ENCODE measurements at regions not wholly inside any gene's neighbourhood (a gene's known extent, or its start where the extent isn't known, plus 50 kb on each side); places are given as distances from the start of the nearest gene placed in this dataset.
"Not testable (repeated sequence)": the region's sequence is repeated elsewhere in the genome, so short reads cannot be mapped to it uniquely, and the experiment has no call there.

DNA sequence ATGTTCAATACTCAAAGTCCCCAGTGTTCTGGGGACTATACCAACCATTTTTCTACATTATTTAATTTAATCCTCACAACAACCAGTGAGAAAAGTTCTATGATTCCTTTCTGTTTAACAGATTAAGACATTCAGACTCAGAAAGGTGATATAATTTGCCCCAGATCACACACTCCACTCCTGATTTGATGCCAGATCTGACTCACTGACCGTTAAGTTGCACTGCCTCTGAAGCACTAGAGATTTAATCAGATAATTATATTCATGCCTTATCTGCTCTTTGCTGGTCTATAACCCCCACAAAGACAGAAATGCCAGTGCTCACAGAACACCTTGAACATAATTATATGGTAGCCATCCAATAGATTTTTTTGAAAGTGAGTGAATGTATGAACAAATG, 501.0 kb downstream of the IGSF11 start:
- TF ChIP-seq, protein P1, sequence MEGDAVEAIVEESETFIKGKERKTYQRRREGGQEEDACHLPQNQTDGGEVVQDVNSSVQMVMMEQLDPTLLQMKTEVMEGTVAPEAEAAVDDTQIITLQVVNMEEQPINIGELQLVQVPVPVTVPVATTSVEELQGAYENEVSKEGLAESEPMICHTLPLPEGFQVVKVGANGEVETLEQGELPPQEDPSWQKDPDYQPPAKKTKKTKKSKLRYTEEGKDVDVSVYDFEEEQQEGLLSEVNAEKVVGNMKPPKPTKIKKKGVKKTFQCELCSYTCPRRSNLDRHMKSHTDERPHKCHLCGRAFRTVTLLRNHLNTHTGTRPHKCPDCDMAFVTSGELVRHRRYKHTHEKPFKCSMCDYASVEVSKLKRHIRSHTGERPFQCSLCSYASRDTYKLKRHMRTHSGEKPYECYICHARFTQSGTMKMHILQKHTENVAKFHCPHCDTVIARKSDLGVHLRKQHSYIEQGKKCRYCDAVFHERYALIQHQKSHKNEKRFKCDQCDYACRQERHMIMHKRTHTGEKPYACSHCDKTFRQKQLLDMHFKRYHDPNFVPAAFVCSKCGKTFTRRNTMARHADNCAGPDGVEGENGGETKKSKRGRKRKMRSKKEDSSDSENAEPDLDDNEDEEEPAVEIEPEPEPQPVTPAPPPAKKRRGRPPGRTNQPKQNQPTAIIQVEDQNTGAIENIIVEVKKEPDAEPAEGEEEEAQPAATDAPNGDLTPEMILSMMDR (IDR thresholded peaks at IDR 0.05; ENCODE audit: low read depth, low read length): no peak
- H3K4me3 ChIP-seq (ENCODE audit: low read depth, low read length): no peak overlapping the region

DNA sequence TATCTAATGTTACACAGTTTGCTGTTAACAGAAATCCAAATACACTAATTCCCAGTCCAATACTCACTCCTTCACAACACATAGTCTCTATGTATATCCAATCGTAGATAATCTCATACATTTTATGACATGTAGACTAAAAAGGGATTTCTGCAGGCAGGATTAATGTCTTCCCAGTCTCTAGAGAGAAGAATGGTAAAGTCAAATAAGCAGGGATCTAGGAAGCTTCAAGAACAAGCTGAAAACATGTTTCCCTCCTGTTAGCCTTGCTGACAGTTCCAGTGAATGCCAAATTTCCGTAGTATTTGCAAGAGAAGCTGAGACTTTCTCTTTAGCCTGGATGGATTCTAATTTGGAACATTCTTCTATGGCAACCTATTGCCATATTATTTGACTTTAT, 500.1 kb downstream of the IGSF11 start:
- TF ChIP-seq, protein P1 (IDR thresholded peaks at IDR 0.05; ENCODE audit: low read depth, low read length): no peak

DNA sequence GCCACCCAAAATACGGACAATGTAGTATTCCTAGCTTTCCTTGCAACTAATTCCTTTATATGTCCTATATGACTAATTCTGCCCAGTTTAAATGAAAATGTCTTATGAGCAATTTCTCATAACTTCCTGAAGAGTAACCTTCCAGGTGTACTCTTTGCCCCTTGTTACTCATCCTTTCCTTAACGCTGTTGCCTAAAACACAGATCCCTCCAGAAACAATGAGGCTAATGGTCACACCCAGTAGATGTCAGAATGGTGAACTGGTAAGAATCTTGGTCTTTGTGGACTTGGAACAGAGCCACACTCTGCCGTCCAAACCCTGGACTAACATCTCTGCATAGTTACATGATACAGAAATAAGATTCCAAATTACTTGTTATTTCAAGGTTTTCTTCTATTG, 497.9 kb downstream of the IGSF11 start:
- TF ChIP-seq, protein P1 (IDR thresholded peaks at IDR 0.05; ENCODE audit: low read depth, low read length): no peak
- H3K4me3 ChIP-seq (ENCODE audit: low read depth, low read length): no peak overlapping the region

More for the DNA sequence above, 500.1 kb downstream of the IGSF11 start:
- H3K4me3 ChIP-seq (ENCODE audit: low read depth, low read length): no peak overlapping the region

DNA sequence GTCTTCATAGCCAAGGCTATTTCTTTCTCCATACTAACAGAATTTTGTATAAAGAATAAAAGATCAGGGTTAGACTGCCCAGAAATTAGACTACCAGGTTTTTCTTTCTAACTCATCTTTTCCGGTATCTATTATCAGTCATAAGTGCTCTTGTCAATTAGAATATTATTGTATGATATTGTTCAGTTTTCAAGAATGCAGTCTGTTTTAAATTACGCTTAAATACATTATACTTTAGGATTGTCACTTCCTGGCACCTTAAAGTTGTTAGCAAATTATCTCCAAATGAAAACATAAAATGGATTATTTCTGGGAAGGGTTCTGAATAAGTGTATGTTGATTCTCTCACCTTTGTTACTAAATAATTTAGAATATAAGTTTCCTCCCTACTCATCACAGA, 497.2 kb downstream of the IGSF11 start:
- TF ChIP-seq, protein P1 (IDR thresholded peaks at IDR 0.05; ENCODE audit: low read depth, low read length): no peak
- H3K4me3 ChIP-seq (ENCODE audit: low read depth, low read length): no peak overlapping the region

DNA sequence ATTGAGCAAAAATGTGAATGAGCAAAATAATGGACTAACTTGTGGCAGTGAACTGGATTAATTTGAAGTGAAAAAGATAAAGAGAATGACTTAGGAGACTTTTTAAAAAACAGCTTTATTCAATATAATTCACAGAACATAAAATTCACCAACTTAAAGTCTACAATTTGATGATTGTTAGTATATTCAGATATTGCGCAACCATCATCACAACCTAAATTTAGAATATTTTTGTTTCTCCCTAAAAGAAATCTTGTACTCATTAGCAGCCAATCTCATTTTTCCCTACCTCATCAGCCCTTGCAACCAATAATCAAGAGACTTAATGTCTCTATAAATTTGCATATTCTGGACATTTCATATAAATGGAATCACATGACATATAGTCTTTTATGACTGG, 496.5 kb downstream of the IGSF11 start:
- TF ChIP-seq, protein P1 (IDR thresholded peaks at IDR 0.05; ENCODE audit: low read depth, low read length): no peak
- no peak overlapping the region for H3K4me3 ChIP-seq (ENCODE audit: low read depth, low read length)

DNA sequence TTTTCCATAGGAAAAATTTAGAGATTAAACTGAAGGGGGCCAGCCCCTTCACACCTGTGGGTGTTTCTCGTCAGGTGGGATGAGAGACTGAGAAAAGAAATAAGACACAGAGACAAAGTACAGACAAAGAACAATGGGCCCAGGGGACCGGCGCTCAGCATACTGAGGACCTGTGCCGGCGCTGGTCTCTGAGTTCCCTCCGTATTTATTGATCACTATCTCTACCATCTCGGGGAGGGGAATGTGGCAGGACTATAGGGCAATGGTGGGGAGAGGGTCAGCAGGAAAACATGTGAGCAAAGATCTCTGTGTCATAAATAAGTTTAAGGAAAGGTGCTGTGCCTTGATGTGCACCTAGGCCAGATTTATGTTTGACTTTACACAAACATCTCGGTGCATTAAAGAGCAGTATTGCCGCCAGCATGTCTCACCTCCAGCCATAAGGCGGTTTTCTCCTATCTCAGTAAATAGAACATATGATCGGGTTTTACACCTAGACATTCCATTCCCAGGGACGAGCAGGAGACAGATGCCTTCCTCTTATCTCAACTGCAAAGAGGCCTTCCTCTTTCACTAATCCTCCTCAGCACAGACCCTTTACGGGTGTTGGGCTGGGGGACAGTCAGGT, 494.7 kb downstream of the IGSF11 start:
- not testable (repeated sequence) for H3K4me3 ChIP-seq (ENCODE audit: low read depth, low read length)

DNA sequence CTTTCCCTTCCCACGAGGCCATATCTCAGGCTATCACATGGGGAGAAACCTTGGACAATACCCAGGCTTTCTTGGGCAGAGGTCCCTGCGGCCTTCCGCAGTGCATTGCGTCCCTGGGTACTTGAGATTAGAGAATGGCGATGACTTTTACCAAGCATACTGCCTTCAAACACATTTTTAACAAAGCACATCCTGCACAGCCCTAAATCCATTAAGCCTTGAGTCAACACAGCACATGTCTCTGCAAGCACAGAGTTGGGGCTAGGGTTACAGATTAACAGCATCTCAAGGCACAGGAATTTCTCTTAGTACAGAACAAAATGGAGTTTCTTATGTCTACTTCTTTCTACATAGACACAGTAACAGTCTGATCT, 494.2 kb downstream of the IGSF11 start:
- H3K4me3 ChIP-seq (ENCODE audit: low read depth, low read length): not testable (repeated sequence)

DNA sequence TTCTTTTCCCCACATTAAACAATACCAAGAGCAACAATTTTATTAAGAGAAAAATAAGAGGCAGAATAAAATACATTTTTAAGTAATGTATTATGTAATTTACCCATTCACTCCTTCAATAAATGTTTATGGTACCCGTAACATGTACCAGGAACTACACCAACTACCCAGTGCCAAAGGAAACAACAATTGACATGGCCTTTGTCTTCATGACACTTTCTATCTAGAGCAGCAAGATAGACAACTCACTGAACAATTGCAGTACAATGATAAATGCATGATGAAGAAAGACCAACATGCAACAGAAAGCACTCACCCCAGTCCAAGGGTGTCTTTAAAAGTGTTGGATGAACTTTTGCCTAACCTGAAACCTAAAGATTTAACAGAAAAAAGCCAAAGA, 493.8 kb downstream of the IGSF11 start:
- H3K4me3 ChIP-seq (ENCODE audit: low read depth, low read length): no peak overlapping the region
- TF ChIP-seq, protein P1 (IDR thresholded peaks at IDR 0.05; ENCODE audit: low read depth, low read length): no peak

All from WI38 (cell line).